Gastrocnemius medialis (tissue), 4 donors: ENCODE measurements at regions not wholly inside any gene's neighbourhood (a gene's known extent, or its start where the extent isn't known, plus 50 kb on each side); places are given as distances from the start of the nearest gene placed in this dataset.

Experiments used
- ATAC-seq, 2 donors: fragments of 150-250 bp; one replicate each; pipeline ENCODE4 v1.9.1; 2016
- DNase-seq, 2 donors: peaks; one replicate each; pipeline ENCODE4 v3.0.0-alpha.2; 2019
- H3K27ac ChIP-seq, 4 donors: fragments of 200-600 bp; sonication (generic); 1 replicate in 1 of 4; 2 replicates in 3 of 4; pipeline ENCODE4 v1.5.1; 2016 to 2018; ENCODE audit warnings: mild to moderate bottlenecking in 2 of 4, moderate library complexity in 1 of 4
- H3K27me3 ChIP-seq, 3 donors: fragments of 200-600 bp; sonication (generic) in 2 of 3; 1 replicate in 1 of 3; 2 replicates in 2 of 3; pipeline versions ENCODE4 v1.5.1 to v1.6.0; 2016 to 2019; ENCODE audit warnings: mild to moderate bottlenecking in 1 of 3, moderate library complexity in 1 of 3
- H3K36me3 ChIP-seq, 2 donors: fragments of 200-600 bp; sonication (generic) in 1 of 2; one replicate each; pipeline ENCODE4 v1.5.1; 2017 to 2018
- H3K4me1 ChIP-seq, 2 donors: fragments of 200-600 bp; sonication (generic) in 1 of 2; one replicate each; pipeline ENCODE4 v1.5.1; 2016 to 2017; ENCODE audit warnings: mild to moderate bottlenecking in 2 of 2
- H3K4me3 ChIP-seq, 4 donors: fragments of 200-600 bp; sonication (generic) in 3 of 4; 1 replicate in 1 of 4; 2 replicates in 3 of 4; pipeline ENCODE4 v1.5.1; 2016 to 2019; ENCODE audit warnings: mild to moderate bottlenecking in 2 of 4
- H3K9me3 ChIP-seq, 3 donors: fragments of 200-600 bp; sonication (generic) in 2 of 3; 1 replicate in 1 of 3; 2 replicates in 2 of 3; pipeline ENCODE4 v1.5.1; 2016 to 2019
- POLR2A ChIP-seq, 2 donors: fragments of 450-650 bp; IDR thresholded peaks; one replicate each; pipeline ENCODE4 v1.6.1; 2017; ENCODE audit warnings: antibody characterized with exemption in 2 of 2, mild to moderate bottlenecking in 2 of 2, moderate library complexity in 2 of 2
- in situ Hi-C, 4 donors: fragments of 200-750 bp; cut with MboI; loops; one replicate each; pipeline versions ENCODE4 v1.15.0 to v1.8.0; 2017; ENCODE audit warnings: low sequenced_read_pairs in 4 of 4
- intact Hi-C: fragments of 100-400 bp; cut with DNase I; formaldehyde crosslinking; loops from one replicate; pipeline ENCODE4 v1.15.1; 2023; ENCODE audit warnings: low total_unique reads
- TF ChIP-seq, protein P1 (sequence below), 5 experiments: fragments of 450-650 bp in 3 of 5; fragments of 200-600 bp in 2 of 5; sonication (generic) in 2 of 5; IDR thresholded peaks in 4 of 5; conservative IDR thresholded peaks in 1 of 5; 1 replicate in 4 of 5; 2 replicates in 1 of 5; pipeline ENCODE4 v1.5.1; 2016 to 2019; ENCODE audit warnings: antibody characterized with exemption in 5 of 5, mild to moderate bottlenecking in 3 of 5, moderate library complexity in 3 of 5

DNA sequence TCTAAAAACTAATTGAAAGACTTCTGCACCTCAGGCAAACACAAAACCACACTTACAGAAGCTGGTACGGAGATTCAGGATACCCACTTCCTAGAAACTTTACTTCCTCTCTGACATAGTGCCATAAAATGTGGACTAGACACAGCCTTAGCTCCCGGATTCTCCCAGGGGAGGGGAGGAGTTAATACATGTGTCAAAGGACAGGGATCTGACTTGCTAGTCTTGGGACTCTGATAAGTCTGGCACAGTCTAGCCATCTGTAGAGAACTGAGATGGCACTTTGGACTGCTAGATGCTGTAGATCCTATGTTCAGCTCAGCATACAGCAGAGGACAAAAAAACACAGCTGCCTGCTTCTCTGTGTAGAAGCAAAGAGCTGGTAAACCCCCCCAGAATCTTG lies 769.8 kb upstream of the MIR17HG start:
- TF ChIP-seq POLR2A (IDR thresholded peaks at IDR 0.05): no peak
- TF ChIP-seq, protein P1, sequence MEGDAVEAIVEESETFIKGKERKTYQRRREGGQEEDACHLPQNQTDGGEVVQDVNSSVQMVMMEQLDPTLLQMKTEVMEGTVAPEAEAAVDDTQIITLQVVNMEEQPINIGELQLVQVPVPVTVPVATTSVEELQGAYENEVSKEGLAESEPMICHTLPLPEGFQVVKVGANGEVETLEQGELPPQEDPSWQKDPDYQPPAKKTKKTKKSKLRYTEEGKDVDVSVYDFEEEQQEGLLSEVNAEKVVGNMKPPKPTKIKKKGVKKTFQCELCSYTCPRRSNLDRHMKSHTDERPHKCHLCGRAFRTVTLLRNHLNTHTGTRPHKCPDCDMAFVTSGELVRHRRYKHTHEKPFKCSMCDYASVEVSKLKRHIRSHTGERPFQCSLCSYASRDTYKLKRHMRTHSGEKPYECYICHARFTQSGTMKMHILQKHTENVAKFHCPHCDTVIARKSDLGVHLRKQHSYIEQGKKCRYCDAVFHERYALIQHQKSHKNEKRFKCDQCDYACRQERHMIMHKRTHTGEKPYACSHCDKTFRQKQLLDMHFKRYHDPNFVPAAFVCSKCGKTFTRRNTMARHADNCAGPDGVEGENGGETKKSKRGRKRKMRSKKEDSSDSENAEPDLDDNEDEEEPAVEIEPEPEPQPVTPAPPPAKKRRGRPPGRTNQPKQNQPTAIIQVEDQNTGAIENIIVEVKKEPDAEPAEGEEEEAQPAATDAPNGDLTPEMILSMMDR (IDR thresholded peaks at IDR 0.05 in 4 of 5, conservative IDR thresholded peaks at IDR 0.05 in 1 of 5): no peak
- Histone ChIP-seq H3K4me1 (no peaks in the 10 kb centered on the region), H3K36me3 (no peaks in the 10 kb centered on the region), H3K9me3 (no peaks in the 10 kb centered on the region), H3K27me3 (no peaks in the 10 kb centered on the region), H3K27ac (no peak overlapping the region), H3K4me3 (no peak overlapping the region)
- in situ Hi-C loops (no loop called here), intact Hi-C loops (no loop called here)
- ATAC-seq: no peak
- DNase-seq: no peak

DNA sequence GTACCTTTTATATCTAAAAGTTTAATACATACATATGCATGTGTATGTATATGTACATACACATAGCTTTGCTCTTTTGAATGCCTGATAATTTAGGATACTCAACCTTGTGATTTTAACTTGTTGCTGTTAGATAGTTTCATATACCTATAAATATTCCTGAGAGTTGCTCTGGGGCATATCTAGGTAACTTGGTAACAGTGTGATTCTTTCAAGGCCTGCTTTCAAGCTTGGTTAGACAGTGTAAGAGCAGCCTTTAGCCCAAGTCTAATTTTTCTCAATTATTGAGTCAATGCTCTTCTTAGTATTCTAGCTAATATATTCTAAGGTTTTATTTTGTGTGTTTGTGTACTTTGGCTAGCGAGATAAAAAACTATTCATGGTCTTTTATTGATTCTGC lies 762.1 kb upstream of the MIR17HG start:
- Histone ChIP-seq H3K9me3 (no peaks in the 10 kb centered on the region), H3K4me3 (no peak overlapping the region), H3K27me3 (no peaks in the 10 kb centered on the region), H3K4me1 (no peaks in the 10 kb centered on the region), H3K27ac (no peak overlapping the region), H3K36me3 (no peaks in the 10 kb centered on the region)
- DNase-seq (no peak), ATAC-seq (no peak)
- TF ChIP-seq POLR2A (IDR thresholded peaks at IDR 0.05): no peak
- TF ChIP-seq, protein P1 (IDR thresholded peaks at IDR 0.05 in 4 of 5, conservative IDR thresholded peaks at IDR 0.05 in 1 of 5): no peak
- intact Hi-C loops (no loop called here), in situ Hi-C loops (no loop called here)

DNA sequence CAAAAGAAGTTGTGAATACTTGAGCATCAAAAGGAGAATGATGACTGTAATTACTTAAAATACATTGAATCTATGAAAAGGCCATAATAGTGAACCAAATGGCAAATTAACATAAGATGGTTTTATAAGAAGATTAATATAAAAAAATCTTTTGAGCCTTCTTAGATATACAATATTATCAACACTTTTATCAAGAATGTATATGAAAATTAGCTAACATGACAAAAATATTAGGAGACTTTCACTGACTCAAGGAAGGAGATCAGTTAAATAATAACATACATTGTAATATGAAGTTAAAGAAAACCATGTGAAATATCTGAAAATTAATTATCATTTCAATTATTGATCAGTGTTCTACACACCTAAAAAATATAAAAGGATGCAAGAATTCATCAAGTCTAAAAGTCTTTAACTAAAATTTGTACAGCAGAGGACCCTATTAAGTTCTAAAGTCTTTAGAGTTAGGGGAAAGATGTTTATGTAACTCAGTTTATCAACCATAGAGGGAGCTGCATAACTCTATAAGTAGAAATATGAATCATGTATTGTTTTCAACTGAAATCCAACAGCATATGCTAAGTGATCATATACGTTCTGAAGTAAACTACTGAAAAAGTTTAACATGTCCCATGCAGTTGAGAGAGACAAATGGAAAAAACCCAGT lies 756.1 kb upstream of the MIR17HG start:
- intact Hi-C loops (no loop called here), in situ Hi-C loops (no loop called here)
- DNase-seq (no peak), ATAC-seq (no peak)
- Histone ChIP-seq H3K4me1 (no peaks in the 10 kb centered on the region), H3K27ac (no peak overlapping the region), H3K4me3 (no peak overlapping the region), H3K36me3 (no peaks in the 10 kb centered on the region), H3K9me3 (no peaks in the 10 kb centered on the region), H3K27me3 (no peaks in the 10 kb centered on the region)
- no peak for TF ChIP-seq POLR2A (IDR thresholded peaks at IDR 0.05)
- TF ChIP-seq, protein P1 (IDR thresholded peaks at IDR 0.05 in 4 of 5, conservative IDR thresholded peaks at IDR 0.05 in 1 of 5): no peak

DNA sequence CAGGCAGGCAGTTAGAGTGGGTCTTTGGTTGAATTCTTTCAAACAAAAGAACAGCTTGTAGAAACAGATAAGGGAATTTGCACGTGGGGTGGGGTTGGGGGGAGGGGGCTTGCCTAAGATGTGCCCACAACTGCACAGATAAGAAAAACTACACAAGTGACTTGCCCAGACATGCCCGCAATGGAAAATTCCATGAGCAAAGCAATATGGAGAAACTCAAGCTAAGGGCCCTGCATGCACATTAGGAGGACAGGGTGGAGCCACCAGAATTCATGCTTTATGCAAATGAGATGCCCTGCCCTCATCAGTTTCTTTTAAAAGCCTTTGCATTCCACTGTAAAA lies 755.6 kb upstream of the MIR17HG start:
- Histone ChIP-seq H3K4me3 (no peak overlapping the region), H3K27me3 (no peaks in the 10 kb centered on the region), H3K27ac (no peak overlapping the region), H3K9me3 (no peaks in the 10 kb centered on the region), H3K36me3 (no peaks in the 10 kb centered on the region), H3K4me1 (no peaks in the 10 kb centered on the region)
- intact Hi-C loops (no loop called here), in situ Hi-C loops (no loop called here)
- ATAC-seq (no peak), DNase-seq (no peak)
- no peak for TF ChIP-seq POLR2A (IDR thresholded peaks at IDR 0.05)

DNA sequence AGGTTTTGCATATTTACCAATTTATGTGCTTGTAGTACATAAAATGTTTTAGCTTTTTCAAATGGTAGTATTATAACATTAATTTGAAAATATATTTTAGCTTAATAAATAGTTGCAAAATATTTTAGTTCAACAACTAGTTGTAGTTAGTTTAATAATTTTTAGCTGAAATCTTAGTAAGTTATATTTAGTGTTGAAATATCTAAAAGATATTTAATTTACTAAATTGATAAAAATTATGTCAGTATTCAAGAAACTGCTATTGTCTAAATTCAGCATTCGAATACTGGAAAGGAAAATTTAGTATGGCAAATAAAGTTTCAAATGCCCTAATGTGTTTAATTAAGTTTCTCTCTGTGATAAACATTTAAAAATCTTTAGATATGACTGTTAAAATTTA lies 754.5 kb upstream of the MIR17HG start:
- H3K36me3 ChIP-seq: no peaks in the 10 kb centered on the region
- no peak overlapping the region for H3K4me3 ChIP-seq
- no peak for ATAC-seq
- H3K9me3 ChIP-seq: no peaks in the 10 kb centered on the region
- DNase-seq: no peak
- intact Hi-C loops: no loop called here
- no peaks in the 10 kb centered on the region for H3K4me1 ChIP-seq
- in situ Hi-C loops: no loop called here
- H3K27me3 ChIP-seq: no peaks in the 10 kb centered on the region
- TF ChIP-seq, protein P1 (IDR thresholded peaks at IDR 0.05 in 4 of 5, conservative IDR thresholded peaks at IDR 0.05 in 1 of 5): no peak
- no peak for TF ChIP-seq POLR2A (IDR thresholded peaks at IDR 0.05)
- no peak overlapping the region for H3K27ac ChIP-seq
